ENCODE measurements at regions not wholly inside any gene's neighbourhood (a gene's known extent, or its start where the extent isn't known, plus 50 kb on each side); places are given as distances from the start of the nearest gene placed in this dataset.

GRCh38 chr7:47192978-47193377, 388.9 kb downstream of the TNS3 start (continued):
- TF ChIP-seq, protein P1, sequence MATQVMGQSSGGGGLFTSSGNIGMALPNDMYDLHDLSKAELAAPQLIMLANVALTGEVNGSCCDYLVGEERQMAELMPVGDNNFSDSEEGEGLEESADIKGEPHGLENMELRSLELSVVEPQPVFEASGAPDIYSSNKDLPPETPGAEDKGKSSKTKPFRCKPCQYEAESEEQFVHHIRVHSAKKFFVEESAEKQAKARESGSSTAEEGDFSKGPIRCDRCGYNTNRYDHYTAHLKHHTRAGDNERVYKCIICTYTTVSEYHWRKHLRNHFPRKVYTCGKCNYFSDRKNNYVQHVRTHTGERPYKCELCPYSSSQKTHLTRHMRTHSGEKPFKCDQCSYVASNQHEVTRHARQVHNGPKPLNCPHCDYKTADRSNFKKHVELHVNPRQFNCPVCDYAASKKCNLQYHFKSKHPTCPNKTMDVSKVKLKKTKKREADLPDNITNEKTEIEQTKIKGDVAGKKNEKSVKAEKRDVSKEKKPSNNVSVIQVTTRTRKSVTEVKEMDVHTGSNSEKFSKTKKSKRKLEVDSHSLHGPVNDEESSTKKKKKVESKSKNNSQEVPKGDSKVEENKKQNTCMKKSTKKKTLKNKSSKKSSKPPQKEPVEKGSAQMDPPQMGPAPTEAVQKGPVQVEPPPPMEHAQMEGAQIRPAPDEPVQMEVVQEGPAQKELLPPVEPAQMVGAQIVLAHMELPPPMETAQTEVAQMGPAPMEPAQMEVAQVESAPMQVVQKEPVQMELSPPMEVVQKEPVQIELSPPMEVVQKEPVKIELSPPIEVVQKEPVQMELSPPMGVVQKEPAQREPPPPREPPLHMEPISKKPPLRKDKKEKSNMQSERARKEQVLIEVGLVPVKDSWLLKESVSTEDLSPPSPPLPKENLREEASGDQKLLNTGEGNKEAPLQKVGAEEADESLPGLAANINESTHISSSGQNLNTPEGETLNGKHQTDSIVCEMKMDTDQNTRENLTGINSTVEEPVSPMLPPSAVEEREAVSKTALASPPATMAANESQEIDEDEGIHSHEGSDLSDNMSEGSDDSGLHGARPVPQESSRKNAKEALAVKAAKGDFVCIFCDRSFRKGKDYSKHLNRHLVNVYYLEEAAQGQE (IDR thresholded peaks at IDR 0.05), result no peak
- TF ChIP-seq SP1 (IDR thresholded peaks at IDR 0.05), result no peak
- no peak for TF ChIP-seq RXRA (IDR thresholded peaks at IDR 0.05)
- no peak for TF ChIP-seq FOXA2 (IDR thresholded peaks at IDR 0.05)
- no peak for TF ChIP-seq YY1 (IDR thresholded peaks at IDR 0.05)
- no peak for TF ChIP-seq HNF4G (IDR thresholded peaks at IDR 0.05)
- TF ChIP-seq TAF1 (conservative IDR thresholded peaks at IDR 0.05), result no peak

DNA sequence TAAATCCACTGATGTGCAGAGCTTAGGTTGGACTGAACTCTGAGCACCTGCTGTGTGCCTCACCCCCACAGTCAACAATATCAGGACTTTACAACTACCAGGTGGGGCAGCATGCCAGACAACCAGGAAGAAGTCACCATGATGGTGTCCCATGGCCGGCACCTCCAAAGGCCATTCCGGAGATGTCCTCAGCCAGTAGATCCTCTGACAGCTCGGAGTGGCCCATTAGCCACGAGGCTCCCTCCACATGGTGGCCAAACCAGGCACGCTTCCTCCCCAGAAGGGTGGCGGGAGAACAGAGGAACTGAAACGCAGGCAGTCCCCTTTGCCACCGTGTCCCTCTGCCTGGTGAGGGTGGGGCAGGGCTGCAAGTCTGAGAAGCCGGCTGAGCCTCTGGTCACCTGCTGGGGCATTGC, 390.0 kb downstream of the TNS3 start:
- Histone ChIP-seq H3K4me1 (ENCODE audit: control insufficient read depth in 4 of 4, insufficient read depth in 4 of 4, low read length in 3 of 4) (no peaks in the 10 kb centered on the region), H3K9ac (ENCODE audit: low read depth in 1 of 2, low read length in 2 of 2) (no peak overlapping the region), H3K36me3 (ENCODE audit: control insufficient read depth in 4 of 4, insufficient read depth in 3 of 4, low read depth in 1 of 4, low read length in 3 of 4) (no peaks in the 10 kb centered on the region), H3K9me3 (ENCODE audit: control insufficient read depth in 4 of 4, low read length in 3 of 4) (no peaks in the 10 kb centered on the region), H3K27me3 (ENCODE audit: control insufficient read depth in 4 of 4, insufficient read depth in 4 of 4, low read length in 3 of 4) (no peaks in the 10 kb centered on the region), H3K4me3 (ENCODE audit: low read depth in 1 of 3, low read length in 3 of 3) (no peak overlapping the region), H3K27ac (ENCODE audit: low read depth in 1 of 2, low read length in 2 of 2) (no peak overlapping the region)
- WGBS, result 86% methylated on average over 9 of the region's 9 CpGs
- DNase-seq (ENCODE audit: low spot score), result no peak
- TF ChIP-seq GABPA (IDR thresholded peaks at IDR 0.05 in 1 of 2, conservative IDR thresholded peaks at IDR 0.05 in 1 of 2), result no peak
- no peak for TF ChIP-seq EGR1 (IDR thresholded peaks at IDR 0.05; ENCODE audit: low read depth in 2 of 2)
- no peak for TF ChIP-seq FOXA1 (IDR thresholded peaks at IDR 0.05)
- no peak for TF ChIP-seq HNF4A (conservative IDR thresholded peaks at IDR 0.05)

- no peak for TF ChIP-seq YY1 (IDR thresholded peaks at IDR 0.05)
- no peak for TF ChIP-seq TAF1 (conservative IDR thresholded peaks at IDR 0.05)
- no peak for TF ChIP-seq GABPA (IDR thresholded peaks at IDR 0.05 in 1 of 2, conservative IDR thresholded peaks at IDR 0.05 in 1 of 2)
- TF ChIP-seq FOXA2 (IDR thresholded peaks at IDR 0.05), result no peak
- TF ChIP-seq RXRA (IDR thresholded peaks at IDR 0.05), result no peak
- TF ChIP-seq NR2F2 (IDR thresholded peaks at IDR 0.05), result no peak
- TF ChIP-seq HNF4A (conservative IDR thresholded peaks at IDR 0.05), result no peak
- no peak for TF ChIP-seq FOXA1 (IDR thresholded peaks at IDR 0.05)
- no peak for TF ChIP-seq EGR1 (IDR thresholded peaks at IDR 0.05; ENCODE audit: low read depth in 2 of 2)
- TF ChIP-seq RAD21 (IDR thresholded peaks at IDR 0.05), result no peak
- H3K9me3 ChIP-seq (ENCODE audit: control insufficient read depth in 4 of 4, low read length in 3 of 4), result no peaks in the 10 kb centered on the region
- H3K4me3 ChIP-seq (ENCODE audit: low read depth in 1 of 3, low read length in 3 of 3), result no peak overlapping the region
- DNase-seq (ENCODE audit: low spot score), result no peak
- WGBS, result 87% methylated on average over 2 of the region's 2 CpGs
- no peaks in the 10 kb centered on the region for H3K4me1 ChIP-seq (ENCODE audit: control insufficient read depth in 4 of 4, insufficient read depth in 4 of 4, low read length in 3 of 4)
- H3K27ac ChIP-seq (ENCODE audit: low read depth in 1 of 2, low read length in 2 of 2), result no peak overlapping the region
- no peaks in the 10 kb centered on the region for H3K36me3 ChIP-seq (ENCODE audit: control insufficient read depth in 4 of 4, insufficient read depth in 3 of 4, low read depth in 1 of 4, low read length in 3 of 4)
- no peaks in the 10 kb centered on the region for H3K27me3 ChIP-seq (ENCODE audit: control insufficient read depth in 4 of 4, insufficient read depth in 4 of 4, low read length in 3 of 4)
- no peak overlapping the region for H3K9ac ChIP-seq (ENCODE audit: low read depth in 1 of 2, low read length in 2 of 2)
These were observed 390.6 kb downstream of the TNS3 start for GRCh38 chr7:47191316-47191715.

- Histone ChIP-seq H3K36me3 (ENCODE audit: control insufficient read depth in 4 of 4, insufficient read depth in 3 of 4, low read depth in 1 of 4, low read length in 3 of 4) (no peaks in the 10 kb centered on the region), H3K4me1 (ENCODE audit: control insufficient read depth in 4 of 4, insufficient read depth in 4 of 4, low read length in 3 of 4) (no peaks in the 10 kb centered on the region), H3K27ac (ENCODE audit: low read depth in 1 of 2, low read length in 2 of 2) (no peak overlapping the region), H3K9me3 (ENCODE audit: control insufficient read depth in 4 of 4, low read length in 3 of 4) (no peaks in the 10 kb centered on the region), H3K4me3 (ENCODE audit: low read depth in 1 of 3, low read length in 3 of 3) (no peak overlapping the region), H3K9ac (ENCODE audit: low read depth in 1 of 2, low read length in 2 of 2) (no peak overlapping the region), H3K27me3 (ENCODE audit: control insufficient read depth in 4 of 4, insufficient read depth in 4 of 4, low read length in 3 of 4) (no peaks in the 10 kb centered on the region)
- 81% methylated on average over 4 of the region's 4 CpGs for WGBS
- no peak for DNase-seq (ENCODE audit: low spot score)
- TF ChIP-seq EGR1 (IDR thresholded peaks at IDR 0.05; ENCODE audit: low read depth in 2 of 2) (no peak), TAF1 (conservative IDR thresholded peaks at IDR 0.05) (no peak), GABPA (IDR thresholded peaks at IDR 0.05 in 1 of 2, conservative IDR thresholded peaks at IDR 0.05 in 1 of 2) (no peak), RXRA (IDR thresholded peaks at IDR 0.05) (no peak), RAD21 (IDR thresholded peaks at IDR 0.05) (no peak), YY1 (IDR thresholded peaks at IDR 0.05) (no peak), HNF4G (IDR thresholded peaks at IDR 0.05) (no peak), JUND (IDR thresholded peaks at IDR 0.05) (no peak), FOXA2 (IDR thresholded peaks at IDR 0.05) (no peak), FOXA1 (IDR thresholded peaks at IDR 0.05) (no peak), HNF4A (conservative IDR thresholded peaks at IDR 0.05) (no peak), ZBTB33 (IDR thresholded peaks at IDR 0.05) (no peak)
- TF ChIP-seq, protein P1 (IDR thresholded peaks at IDR 0.05), result no peak
- TF ChIP-seq, protein P2, sequence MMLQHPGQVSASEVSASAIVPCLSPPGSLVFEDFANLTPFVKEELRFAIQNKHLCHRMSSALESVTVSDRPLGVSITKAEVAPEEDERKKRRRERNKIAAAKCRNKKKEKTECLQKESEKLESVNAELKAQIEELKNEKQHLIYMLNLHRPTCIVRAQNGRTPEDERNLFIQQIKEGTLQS (IDR thresholded peaks at IDR 0.05), result no peak
These were observed 391.4 kb downstream of the TNS3 start for GRCh38 chr7:47190462-47190861.

Measured in liver (tissue), 7 donors.